NCI-H2107 treated with DMSO at 0.1 percent for 48 hours (cell line): ENCODE measurements at regions not wholly inside any gene's neighbourhood (a gene's known extent, or its start where the extent isn't known, plus 50 kb on each side); places are given as distances from the start of the nearest gene placed in this dataset.
A peak's percentile ranks its signal among the peaks of the same experiment; 100 is the strongest.

Experiments used
- DNase-seq: peaks from one replicate; lab custom pipeline; 2025; ENCODE audit not compliant: unreplicated experiment; lab: John Stamatoyannopoulos, UW

GRCh38 chr14:61625165-61625564 is 70.1 kb upstream of the HIF1A start:
- DNase-seq, result no peak

- no peak for DNase-seq
Observed at GRCh38 chr14:61627612-61628011, 67.7 kb upstream of the HIF1A start.

- no peak for DNase-seq
Observed at GRCh38 chr14:61628016-61628725, 67.1 kb upstream of the HIF1A start.

GRCh38 chr14:61630399-61631044 is 64.8 kb upstream of the HIF1A start:
- DNase-seq, result no peak

GRCh38 chr14:61631045-61631687 is 64.1 kb upstream of the HIF1A start:
- no peak for DNase-seq

- no peak for DNase-seq
Observed at GRCh38 chr14:61632401-61632800, 62.9 kb upstream of the HIF1A start.

- no peak for DNase-seq
Observed at GRCh38 chr14:61632807-61633206, 62.5 kb upstream of the HIF1A start.

GRCh38 chr14:61636291-61636690 is 59.0 kb upstream of the HIF1A start:
- no peak for DNase-seq

GRCh38 chr14:61636779-61637178 is 58.5 kb upstream of the HIF1A start:
- no peak for DNase-seq

- DNase-seq, result no peak
Observed at GRCh38 chr14:61638595-61639387, 56.5 kb upstream of the HIF1A start.

- peak; percentile 97 for DNase-seq
Observed at GRCh38 chr14:61640158-61641136, 54.9 kb upstream of the HIF1A start.

GRCh38 chr14:61641914-61642613 is 53.2 kb upstream of the HIF1A start:
- DNase-seq, result no peak

GRCh38 chr14:61642614-61642982 is 52.7 kb upstream of the HIF1A start:
- no peak for DNase-seq

- DNase-seq, result no peak
Observed at GRCh38 chr14:61643555-61643954, 51.8 kb upstream of the HIF1A start.

GRCh38 chr14:61644175-61644574 is 51.1 kb upstream of the HIF1A start:
- DNase-seq, result no peak

GRCh38 chr14:61644834-61645233 is 50.5 kb upstream of the HIF1A start:
- DNase-seq, result peak; percentile 72

GRCh38 chr14:61645247-61645646 is 50.1 kb upstream of the HIF1A start:
- no peak for DNase-seq
